WTC11 (cell line): ENCODE measurements at regions not wholly inside any gene's neighbourhood (a gene's known extent, or its start where the extent isn't known, plus 50 kb on each side); places are given as distances from the start of the nearest gene placed in this dataset.

Experiments used
- ATAC-seq: fragments of 200-7000 bp; cut with Tn5 transposase; 2 replicates; pipeline ENCODE4 v1.10.0; 2021; ENCODE audit warnings: mild to moderate bottlenecking, moderate library complexity
- CTCF ChIA-PET: fragments of 300-600 bp; sonication (Branson Sonifier 250); formaldehyde crosslinking; loops from one replicate; lab custom pipeline; 2021; ENCODE audit warnings: antibody characterized with exemption; lab: Charles Lee
- POLR2A ChIA-PET: fragments of 350-600 bp; sonication (Branson Sonifier 250); formaldehyde crosslinking; loops from one replicate; lab custom pipeline; 2021; ENCODE audit warnings: antibody characterized with exemption; lab: Charles Lee
- DNase-seq: peaks from one replicate; pipeline ENCODE4 v3.0.0; 2021; ENCODE audit warnings: low spot score
- H3K27ac Mint-ChIP-seq: 2 replicates; pipeline ENCODE4 v1.8.0; 2021; ENCODE audit warnings: mixed read lengths
- H3K27me3 Mint-ChIP-seq: 2 replicates; pipeline ENCODE4 v1.8.0; 2021; ENCODE audit warnings: low read depth, mild to moderate bottlenecking, moderate library complexity, mixed read lengths
- H3K36me3 Mint-ChIP-seq: 2 replicates; pipeline ENCODE4 v1.8.0; 2021; ENCODE audit warnings: mixed read lengths
- H3K4me1 Mint-ChIP-seq: 2 replicates; pipeline ENCODE4 v1.8.0; 2022; ENCODE audit warnings: mixed read lengths
- H3K4me3 Mint-ChIP-seq: 2 replicates; pipeline ENCODE4 v1.8.0; 2021; ENCODE audit warnings: mild to moderate bottlenecking, moderate library complexity, mixed read lengths
- H3K9me3 Mint-ChIP-seq: 2 replicates; pipeline ENCODE4 v1.8.0; 2021; ENCODE audit warnings: mixed read lengths
- CBFB ChIP-seq: sonication (generic); formaldehyde crosslinking; IDR thresholded peaks from 2 replicates; pipeline ENCODE4 v1.8.1; 2022; ENCODE audit warnings: mild to moderate bottlenecking, low read depth, missing genetic modification reagents
- FOXP1 ChIP-seq: sonication (generic); formaldehyde crosslinking; IDR thresholded peaks from 2 replicates; pipeline ENCODE4 v1.8.0; 2022; ENCODE audit warnings: missing genetic modification reagents, mild to moderate bottlenecking, moderate library complexity, borderline replicate concordance
- GRHL2 ChIP-seq: fragments of 250-450 bp; sonication (Bioruptor Pico); IDR thresholded peaks from 2 replicates; pipeline ENCODE4 v1.8.0; 2022; ENCODE audit warnings: mild to moderate bottlenecking, moderate library complexity; ENCODE audit not compliant: insufficient replicate concordance, severe bottlenecking
- GTF2I ChIP-seq: fragments of 250-450 bp; sonication (Bioruptor Pico); conservative IDR thresholded peaks from 2 replicates; pipeline ENCODE4 v1.4.0; 2021; ENCODE audit warnings: mild to moderate bottlenecking
- NR1H2 ChIP-seq: sonication (generic); formaldehyde crosslinking; IDR thresholded peaks from 2 replicates; pipeline ENCODE4 v1.9.0; 2021; ENCODE audit warnings: mild to moderate bottlenecking, moderate library complexity, missing genetic modification reagents
- SMAD3 ChIP-seq: sonication (generic); formaldehyde crosslinking; IDR thresholded peaks from 2 replicates; pipeline ENCODE4 v1.8.0; 2022; ENCODE audit warnings: missing genetic modification reagents, mild to moderate bottlenecking, borderline replicate concordance
- SOX15 ChIP-seq: fragments of 250-450 bp; sonication (Bioruptor Pico); IDR thresholded peaks from 2 replicates; pipeline ENCODE4 v1.9.0; 2021; ENCODE audit warnings: mild to moderate bottlenecking
- SP1 ChIP-seq: sonication (generic); formaldehyde crosslinking; conservative IDR thresholded peaks from 2 replicates; pipeline ENCODE4 v1.8.1; 2022; ENCODE audit warnings: missing genetic modification reagents
- TF ChIP-seq, protein P1 (sequence below): sonication (generic); formaldehyde crosslinking; IDR thresholded peaks from 2 replicates; pipeline ENCODE4 v1.8.0; 2022; ENCODE audit warnings: mild to moderate bottlenecking, missing genetic modification reagents
- TF ChIP-seq, protein P2 (sequence below): sonication (generic); formaldehyde crosslinking; IDR thresholded peaks from 2 replicates; pipeline ENCODE4 v1.8.1; 2023; ENCODE audit warnings: mild to moderate bottlenecking, missing genetic modification reagents
- TF ChIP-seq, protein P3 (sequence below): fragments of 250-450 bp; sonication (Bioruptor Pico); IDR thresholded peaks from 2 replicates; pipeline ENCODE4 v2.1.2; 2022; ENCODE audit warnings: mild to moderate bottlenecking, moderate library complexity
- TF ChIP-seq, protein P4 (sequence below): sonication (generic); formaldehyde crosslinking; conservative IDR thresholded peaks from 2 replicates; pipeline ENCODE4 v1.8.1; 2022; ENCODE audit warnings: mild to moderate bottlenecking, missing genetic modification reagents
- TF ChIP-seq, protein P5 (sequence below): sonication (generic); formaldehyde crosslinking; conservative IDR thresholded peaks from 2 replicates; pipeline ENCODE4 v1.8.1; 2023; ENCODE audit warnings: mild to moderate bottlenecking, low read depth, missing genetic modification reagents, moderate library complexity
- TF ChIP-seq, protein P6 (sequence below): fragments of 250-450 bp; sonication (Bioruptor Pico); IDR thresholded peaks from 2 replicates; pipeline ENCODE4 v1.8.0; 2021; ENCODE audit warnings: mild to moderate bottlenecking
- TF ChIP-seq, protein P7 (sequence below): sonication (generic); formaldehyde crosslinking; IDR thresholded peaks from 2 replicates; pipeline ENCODE4 v1.8.0; 2023; ENCODE audit warnings: missing genetic modification reagents, mild to moderate bottlenecking, borderline replicate concordance

DNA sequence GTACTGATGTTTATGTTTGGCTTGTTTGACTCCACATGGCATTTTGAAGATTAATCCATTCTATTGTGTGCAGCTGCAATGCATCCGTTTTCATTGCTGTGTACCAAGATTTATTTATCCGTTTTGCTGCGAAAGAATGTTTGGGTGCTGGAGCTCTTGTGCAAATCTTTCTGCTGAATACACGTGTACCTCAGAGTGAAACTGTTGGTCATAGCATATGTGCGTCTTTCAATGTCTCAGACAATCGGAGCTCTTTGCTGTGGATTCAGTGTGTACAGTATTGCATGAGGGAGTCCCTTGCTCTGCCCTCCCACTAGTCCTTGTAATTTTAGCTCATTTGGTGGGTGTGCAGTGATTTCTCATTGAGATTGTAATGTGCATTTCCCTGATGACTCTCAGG, 545.4 kb downstream of the TBC1D22A start (continued):
- no peak for TF ChIP-seq CBFB (CRISPR knock-in tag)
- TF ChIP-seq, protein P1, sequence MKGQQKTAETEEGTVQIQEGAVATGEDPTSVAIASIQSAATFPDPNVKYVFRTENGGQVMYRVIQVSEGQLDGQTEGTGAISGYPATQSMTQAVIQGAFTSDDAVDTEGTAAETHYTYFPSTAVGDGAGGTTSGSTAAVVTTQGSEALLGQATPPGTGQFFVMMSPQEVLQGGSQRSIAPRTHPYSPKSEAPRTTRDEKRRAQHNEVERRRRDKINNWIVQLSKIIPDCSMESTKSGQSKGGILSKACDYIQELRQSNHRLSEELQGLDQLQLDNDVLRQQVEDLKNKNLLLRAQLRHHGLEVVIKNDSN: no peak
- TF ChIP-seq, protein P2, sequence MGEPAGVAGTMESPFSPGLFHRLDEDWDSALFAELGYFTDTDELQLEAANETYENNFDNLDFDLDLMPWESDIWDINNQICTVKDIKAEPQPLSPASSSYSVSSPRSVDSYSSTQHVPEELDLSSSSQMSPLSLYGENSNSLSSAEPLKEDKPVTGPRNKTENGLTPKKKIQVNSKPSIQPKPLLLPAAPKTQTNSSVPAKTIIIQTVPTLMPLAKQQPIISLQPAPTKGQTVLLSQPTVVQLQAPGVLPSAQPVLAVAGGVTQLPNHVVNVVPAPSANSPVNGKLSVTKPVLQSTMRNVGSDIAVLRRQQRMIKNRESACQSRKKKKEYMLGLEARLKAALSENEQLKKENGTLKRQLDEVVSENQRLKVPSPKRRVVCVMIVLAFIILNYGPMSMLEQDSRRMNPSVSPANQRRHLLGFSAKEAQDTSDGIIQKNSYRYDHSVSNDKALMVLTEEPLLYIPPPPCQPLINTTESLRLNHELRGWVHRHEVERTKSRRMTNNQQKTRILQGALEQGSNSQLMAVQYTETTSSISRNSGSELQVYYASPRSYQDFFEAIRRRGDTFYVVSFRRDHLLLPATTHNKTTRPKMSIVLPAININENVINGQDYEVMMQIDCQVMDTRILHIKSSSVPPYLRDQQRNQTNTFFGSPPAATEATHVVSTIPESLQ (CRISPR knock-in tag): no peak

DNA sequence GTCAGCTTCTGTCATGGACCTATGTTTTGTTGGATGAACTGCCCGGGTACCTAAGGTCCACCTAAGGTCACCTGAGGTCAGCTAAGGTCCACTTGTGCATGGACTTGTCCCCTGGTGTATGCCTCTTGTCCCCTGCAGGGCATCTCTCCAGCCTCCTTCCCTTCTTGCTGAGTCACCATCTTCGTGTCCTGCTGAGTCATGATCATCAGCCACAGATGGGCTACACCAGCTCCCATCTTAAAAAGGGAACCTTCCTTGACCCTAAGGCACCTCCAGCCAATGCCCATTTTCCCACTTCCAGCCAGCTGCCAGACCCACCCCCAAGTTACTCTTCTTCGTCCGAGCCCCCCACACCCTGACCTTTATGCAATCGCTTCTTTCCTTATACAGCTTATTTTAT, 544.9 kb downstream of the TBC1D22A start:
- no peak for DNase-seq
- Mint-ChIP-seq H3K36me3 (no peaks in the 10 kb centered on the region; the same call in 1 of the 2 replicates), H3K4me3 (no peak overlapping the region), H3K27ac (no peak overlapping the region), H3K9me3 (peaks cover 19% of the 10 kb centered on the region), H3K4me1 (no peaks in the 10 kb centered on the region), H3K27me3 (peaks cover 6% of the 10 kb centered on the region; the same call in 1 of the 2 replicates)
- POLR2A ChIA-PET: no interaction called here
- TF ChIP-seq, protein P3, sequence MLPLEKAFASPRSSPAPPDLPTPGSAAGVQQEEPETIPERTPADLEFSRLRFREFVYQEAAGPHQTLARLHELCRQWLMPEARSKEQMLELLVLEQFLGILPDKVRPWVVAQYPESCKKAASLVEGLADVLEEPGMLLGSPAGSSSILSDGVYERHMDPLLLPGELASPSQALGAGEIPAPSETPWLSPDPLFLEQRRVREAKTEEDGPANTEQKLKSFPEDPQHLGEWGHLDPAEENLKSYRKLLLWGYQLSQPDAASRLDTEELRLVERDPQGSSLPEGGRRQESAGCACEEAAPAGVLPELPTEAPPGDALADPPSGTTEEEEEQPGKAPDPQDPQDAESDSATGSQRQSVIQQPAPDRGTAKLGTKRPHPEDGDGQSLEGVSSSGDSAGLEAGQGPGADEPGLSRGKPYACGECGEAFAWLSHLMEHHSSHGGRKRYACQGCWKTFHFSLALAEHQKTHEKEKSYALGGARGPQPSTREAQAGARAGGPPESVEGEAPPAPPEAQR (CRISPR knock-in tag): no peak
- no peak for TF ChIP-seq NR1H2 (CRISPR knock-in tag)
- TF ChIP-seq, protein P4, sequence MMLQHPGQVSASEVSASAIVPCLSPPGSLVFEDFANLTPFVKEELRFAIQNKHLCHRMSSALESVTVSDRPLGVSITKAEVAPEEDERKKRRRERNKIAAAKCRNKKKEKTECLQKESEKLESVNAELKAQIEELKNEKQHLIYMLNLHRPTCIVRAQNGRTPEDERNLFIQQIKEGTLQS (CRISPR knock-in tag): no peak
- TF ChIP-seq, protein P5, sequence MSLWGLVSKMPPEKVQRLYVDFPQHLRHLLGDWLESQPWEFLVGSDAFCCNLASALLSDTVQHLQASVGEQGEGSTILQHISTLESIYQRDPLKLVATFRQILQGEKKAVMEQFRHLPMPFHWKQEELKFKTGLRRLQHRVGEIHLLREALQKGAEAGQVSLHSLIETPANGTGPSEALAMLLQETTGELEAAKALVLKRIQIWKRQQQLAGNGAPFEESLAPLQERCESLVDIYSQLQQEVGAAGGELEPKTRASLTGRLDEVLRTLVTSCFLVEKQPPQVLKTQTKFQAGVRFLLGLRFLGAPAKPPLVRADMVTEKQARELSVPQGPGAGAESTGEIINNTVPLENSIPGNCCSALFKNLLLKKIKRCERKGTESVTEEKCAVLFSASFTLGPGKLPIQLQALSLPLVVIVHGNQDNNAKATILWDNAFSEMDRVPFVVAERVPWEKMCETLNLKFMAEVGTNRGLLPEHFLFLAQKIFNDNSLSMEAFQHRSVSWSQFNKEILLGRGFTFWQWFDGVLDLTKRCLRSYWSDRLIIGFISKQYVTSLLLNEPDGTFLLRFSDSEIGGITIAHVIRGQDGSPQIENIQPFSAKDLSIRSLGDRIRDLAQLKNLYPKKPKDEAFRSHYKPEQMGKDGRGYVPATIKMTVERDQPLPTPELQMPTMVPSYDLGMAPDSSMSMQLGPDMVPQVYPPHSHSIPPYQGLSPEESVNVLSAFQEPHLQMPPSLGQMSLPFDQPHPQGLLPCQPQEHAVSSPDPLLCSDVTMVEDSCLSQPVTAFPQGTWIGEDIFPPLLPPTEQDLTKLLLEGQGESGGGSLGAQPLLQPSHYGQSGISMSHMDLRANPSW (CRISPR knock-in tag): no peak
- no peak for TF ChIP-seq SOX15 (CRISPR knock-in tag)
- TF ChIP-seq GRHL2: no peak
- TF ChIP-seq FOXP1 (CRISPR knock-in tag): no peak
- no peak for TF ChIP-seq SMAD3 (CRISPR knock-in tag)
- no peak for TF ChIP-seq SP1
- TF ChIP-seq, protein P6, sequence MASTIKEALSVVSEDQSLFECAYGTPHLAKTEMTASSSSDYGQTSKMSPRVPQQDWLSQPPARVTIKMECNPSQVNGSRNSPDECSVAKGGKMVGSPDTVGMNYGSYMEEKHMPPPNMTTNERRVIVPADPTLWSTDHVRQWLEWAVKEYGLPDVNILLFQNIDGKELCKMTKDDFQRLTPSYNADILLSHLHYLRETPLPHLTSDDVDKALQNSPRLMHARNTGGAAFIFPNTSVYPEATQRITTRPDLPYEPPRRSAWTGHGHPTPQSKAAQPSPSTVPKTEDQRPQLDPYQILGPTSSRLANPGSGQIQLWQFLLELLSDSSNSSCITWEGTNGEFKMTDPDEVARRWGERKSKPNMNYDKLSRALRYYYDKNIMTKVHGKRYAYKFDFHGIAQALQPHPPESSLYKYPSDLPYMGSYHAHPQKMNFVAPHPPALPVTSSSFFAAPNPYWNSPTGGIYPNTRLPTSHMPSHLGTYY (CRISPR knock-in tag): no peak
- TF ChIP-seq GTF2I (CRISPR knock-in tag): no peak
- TF ChIP-seq, protein P7, sequence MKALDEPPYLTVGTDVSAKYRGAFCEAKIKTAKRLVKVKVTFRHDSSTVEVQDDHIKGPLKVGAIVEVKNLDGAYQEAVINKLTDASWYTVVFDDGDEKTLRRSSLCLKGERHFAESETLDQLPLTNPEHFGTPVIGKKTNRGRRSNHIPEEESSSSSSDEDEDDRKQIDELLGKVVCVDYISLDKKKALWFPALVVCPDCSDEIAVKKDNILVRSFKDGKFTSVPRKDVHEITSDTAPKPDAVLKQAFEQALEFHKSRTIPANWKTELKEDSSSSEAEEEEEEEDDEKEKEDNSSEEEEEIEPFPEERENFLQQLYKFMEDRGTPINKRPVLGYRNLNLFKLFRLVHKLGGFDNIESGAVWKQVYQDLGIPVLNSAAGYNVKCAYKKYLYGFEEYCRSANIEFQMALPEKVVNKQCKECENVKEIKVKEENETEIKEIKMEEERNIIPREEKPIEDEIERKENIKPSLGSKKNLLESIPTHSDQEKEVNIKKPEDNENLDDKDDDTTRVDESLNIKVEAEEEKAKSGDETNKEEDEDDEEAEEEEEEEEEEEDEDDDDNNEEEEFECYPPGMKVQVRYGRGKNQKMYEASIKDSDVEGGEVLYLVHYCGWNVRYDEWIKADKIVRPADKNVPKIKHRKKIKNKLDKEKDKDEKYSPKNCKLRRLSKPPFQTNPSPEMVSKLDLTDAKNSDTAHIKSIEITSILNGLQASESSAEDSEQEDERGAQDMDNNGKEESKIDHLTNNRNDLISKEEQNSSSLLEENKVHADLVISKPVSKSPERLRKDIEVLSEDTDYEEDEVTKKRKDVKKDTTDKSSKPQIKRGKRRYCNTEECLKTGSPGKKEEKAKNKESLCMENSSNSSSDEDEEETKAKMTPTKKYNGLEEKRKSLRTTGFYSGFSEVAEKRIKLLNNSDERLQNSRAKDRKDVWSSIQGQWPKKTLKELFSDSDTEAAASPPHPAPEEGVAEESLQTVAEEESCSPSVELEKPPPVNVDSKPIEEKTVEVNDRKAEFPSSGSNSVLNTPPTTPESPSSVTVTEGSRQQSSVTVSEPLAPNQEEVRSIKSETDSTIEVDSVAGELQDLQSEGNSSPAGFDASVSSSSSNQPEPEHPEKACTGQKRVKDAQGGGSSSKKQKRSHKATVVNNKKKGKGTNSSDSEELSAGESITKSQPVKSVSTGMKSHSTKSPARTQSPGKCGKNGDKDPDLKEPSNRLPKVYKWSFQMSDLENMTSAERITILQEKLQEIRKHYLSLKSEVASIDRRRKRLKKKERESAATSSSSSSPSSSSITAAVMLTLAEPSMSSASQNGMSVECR: no peak
- CTCF ChIA-PET: interaction anchor here (1.7 kb wide), 1 partner anchor 94 kb away, joined by 4 read pairs; no protein-coding TSS in a partner anchor
- ATAC-seq: no peak
